NOMO-1 (cell line): ENCODE measurements at regions not wholly inside any gene's neighbourhood (a gene's known extent, or its start where the extent isn't known, plus 50 kb on each side); places are given as distances from the start of the nearest gene placed in this dataset.
"Not testable (repeated sequence)": the region's sequence is repeated elsewhere in the genome, so short reads cannot be mapped to it uniquely, and the experiment has no call there.

Source experiments
- DNase-seq, 2 experiments: peaks; one replicate each; lab custom pipeline; 2025; ENCODE audit not compliant: unreplicated experiment in 2 of 2; lab: John Stamatoyannopoulos, UW

- DNase-seq, result no peak
Measured at GRCh38 chr12:43255522-43256111, 296.4 kb downstream of the ADAMTS20 start.

GRCh38 chr12:43252585-43252984 is 299.4 kb downstream of the ADAMTS20 start:
- no peak for DNase-seq

- no peak for DNase-seq
Measured at GRCh38 chr12:43245947-43246346, 306.1 kb downstream of the ADAMTS20 start.

- no peak for DNase-seq
Measured at GRCh38 chr12:43241986-43242385, 310.0 kb downstream of the ADAMTS20 start.

DNA sequence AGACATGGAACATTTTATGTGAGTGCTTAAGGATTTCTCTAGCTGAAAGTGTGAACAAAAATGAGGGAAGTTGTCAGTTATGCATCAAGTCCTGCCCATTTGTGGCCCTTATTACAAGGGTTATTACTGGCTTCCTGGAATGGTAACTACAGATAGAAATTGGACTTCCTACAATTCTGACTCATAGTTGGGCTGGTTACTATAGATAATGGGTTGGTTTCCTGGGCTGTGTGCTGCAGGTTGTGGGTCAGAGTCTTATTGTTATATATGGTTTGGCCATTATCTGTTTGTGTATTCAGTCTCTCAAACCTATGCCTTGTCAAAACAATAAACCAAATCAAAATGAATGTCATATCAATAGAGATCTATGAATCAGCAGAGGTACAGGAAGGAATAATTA is 313.7 kb downstream of the ADAMTS20 start:
- no peak for DNase-seq

DNA sequence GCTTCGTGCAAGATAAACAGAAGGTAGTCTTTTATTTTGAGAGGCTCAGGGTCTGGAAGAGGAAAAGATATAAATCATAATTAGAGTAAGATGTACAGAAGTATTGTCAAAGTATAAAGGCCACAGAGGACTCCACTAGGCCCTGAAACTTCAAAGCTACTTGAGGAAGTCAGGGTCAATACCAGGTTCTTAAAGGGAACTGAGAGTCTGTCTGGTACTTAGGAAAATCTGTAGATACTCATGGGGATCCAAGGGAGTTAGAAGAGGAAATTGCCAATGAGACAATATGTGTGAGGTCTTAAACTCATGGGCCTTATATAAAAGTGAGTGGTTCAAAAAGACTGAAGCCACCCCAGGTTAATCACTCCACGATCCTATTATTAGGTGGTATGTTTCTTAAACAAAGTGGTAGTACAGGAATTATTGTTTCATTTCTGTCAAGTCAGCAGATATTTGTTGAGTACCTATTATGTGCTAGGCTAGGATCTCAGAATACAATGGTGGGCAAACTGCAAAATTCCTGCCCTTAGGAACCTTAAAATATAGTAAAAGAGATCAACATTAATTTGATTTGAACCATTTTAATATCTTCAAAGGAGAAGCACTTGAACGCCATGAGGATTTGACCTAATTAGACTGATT is 314.6 kb downstream of the ADAMTS20 start:
- DNase-seq, result peak in 1 of 2 experiments; percentile 8

DNA sequence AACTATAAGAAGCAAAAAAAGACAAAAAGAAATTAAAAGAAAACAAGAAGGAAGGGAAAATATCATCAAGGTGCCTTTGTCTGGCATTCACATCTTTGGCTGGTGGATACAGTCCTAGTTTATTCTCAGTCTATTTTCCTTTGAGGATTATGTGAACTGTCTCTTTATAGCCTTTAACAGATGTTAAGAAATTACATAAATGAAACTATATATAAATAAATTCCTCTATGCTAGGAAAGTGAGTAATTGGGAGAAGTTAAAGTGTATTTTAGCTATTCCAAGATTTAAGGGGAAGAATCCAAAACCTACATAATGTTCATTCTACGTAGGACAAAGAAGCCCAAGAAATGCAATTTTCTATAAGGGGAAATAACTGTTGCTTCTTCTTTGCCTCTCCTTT is 316.3 kb downstream of the ADAMTS20 start:
- DNase-seq, result no peak

DNA sequence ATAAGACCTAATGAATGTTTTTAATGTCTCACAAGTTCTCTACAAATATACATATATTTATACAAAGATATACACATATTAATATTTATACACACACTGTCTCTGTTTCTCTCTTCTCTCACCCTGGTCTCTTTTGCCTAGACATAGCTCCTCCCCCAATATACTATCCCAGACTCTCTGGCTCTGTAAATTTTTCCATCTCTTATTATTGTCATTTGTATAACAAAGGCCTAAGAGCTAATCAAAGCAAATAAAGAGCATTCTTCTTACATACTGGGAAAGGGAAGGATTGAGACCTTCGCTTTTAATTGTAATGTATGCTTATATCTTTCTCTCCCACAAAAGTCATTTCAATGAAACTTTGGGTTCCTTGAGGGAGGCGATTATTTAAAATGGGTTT is 318.1 kb downstream of the ADAMTS20 start:
- DNase-seq, result no peak

DNA sequence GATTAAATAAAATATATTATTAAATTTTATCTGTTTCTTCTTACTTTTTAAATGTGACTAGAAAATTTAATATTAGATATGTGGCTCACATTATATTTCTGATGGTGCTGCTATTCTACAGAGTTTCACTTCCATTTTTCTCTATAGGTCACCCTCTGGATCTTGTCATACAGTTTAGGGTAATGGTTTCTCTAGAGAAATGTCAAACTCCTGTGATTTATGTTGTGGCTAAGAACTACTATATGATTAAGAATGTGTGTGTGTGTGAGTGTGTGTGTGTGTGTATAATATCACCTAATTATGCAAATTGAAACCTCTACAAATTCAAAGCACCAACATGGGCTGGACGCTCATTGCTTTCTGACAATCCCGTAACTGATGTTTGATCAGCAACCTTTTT is 325.9 kb downstream of the ADAMTS20 start:
- peak; percentile 73 to 87 for DNase-seq

DNA sequence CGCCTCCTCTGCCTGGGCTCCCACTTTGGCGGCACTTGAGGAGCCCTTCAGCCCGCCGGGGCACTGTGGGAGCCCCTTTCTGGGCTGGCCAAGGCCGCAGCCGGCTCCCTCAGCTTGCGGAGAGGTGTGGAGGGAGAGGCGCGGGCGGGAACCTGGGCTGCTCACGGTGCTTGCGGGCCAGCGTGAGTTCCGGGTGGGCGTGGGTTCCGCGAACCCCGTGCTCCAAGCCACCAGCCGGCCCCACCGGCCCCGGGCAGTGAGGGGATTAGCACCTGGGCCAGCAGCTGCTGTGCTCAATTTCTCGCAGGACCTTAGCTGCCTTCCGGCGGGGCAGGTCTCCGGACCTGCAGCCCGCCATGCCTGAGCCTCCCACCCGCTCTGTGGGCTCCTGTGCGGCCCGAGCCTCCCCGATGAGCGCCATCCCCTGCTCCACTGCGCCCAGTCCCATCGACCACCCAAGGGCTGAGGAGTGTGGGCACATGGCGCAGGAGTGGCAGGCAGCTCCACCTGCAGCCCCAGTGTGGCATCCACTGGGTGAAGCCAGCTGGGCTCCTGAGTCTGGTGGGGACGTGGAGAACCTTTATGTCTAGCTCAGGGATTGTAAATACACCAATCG is 327.7 kb downstream of the ADAMTS20 start:
- not testable (repeated sequence) for DNase-seq

GRCh38 chr12:43222796-43223195 is 329.2 kb downstream of the ADAMTS20 start:
- DNase-seq, result no peak

DNA sequence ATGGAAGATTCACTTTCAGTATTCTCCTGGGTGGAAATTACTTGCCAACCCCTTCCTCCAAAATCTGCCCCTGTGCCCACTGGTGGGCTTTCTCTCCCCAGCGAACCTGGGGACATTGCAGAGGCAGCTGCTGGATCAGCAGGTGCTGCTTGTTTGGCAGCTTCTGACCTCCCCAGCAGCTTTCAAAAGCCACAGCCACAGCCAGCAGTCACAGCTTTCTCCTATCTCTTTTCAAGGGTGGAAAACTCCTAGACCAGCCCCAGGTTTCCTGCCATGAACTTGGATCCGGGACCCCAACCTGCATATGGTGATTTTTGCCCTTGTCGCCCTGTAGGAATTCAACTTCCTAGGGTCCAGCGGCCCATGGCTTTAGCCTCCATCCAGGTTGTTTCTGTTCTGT is 330.8 kb downstream of the ADAMTS20 start:
- DNase-seq, result no peak

DNA sequence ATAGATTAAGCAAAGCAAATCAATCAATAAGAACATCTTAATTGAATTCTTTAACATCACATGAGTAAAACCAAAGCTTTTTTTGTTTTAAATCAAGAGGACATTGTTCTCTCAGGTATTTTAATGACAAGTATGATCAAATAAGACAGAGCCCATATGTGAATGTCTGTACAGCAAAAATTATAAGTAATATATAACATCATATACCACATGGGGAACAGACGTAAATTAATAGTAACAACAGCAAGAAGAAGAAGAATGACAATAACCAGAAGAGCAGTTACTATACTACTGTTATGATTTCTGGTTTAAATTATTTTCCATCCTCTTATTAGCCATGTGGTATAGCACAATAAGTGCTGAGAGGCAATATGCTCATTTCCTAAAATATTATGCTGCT is 335.5 kb downstream of the ADAMTS20 start:
- no peak for DNase-seq

DNA sequence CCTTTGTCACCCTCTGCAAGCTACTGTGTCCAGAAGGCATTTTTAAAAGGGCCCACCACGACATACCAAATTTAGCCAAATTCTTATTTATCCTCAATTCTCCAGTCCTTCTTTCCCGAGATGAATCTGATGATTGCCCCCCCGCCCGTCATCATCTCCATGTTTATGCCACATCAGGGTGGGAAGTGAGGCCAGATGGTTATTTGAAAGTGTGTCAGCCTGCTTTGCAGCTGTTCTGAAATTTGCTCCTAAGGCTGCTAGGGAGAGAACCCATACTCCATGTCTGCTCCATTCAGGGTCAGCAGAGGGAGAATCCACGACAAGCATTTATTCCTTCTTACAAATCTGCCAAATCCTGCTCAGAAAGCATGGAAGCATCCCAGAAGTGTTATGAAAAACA is 337.8 kb downstream of the ADAMTS20 start:
- DNase-seq, result no peak

DNA sequence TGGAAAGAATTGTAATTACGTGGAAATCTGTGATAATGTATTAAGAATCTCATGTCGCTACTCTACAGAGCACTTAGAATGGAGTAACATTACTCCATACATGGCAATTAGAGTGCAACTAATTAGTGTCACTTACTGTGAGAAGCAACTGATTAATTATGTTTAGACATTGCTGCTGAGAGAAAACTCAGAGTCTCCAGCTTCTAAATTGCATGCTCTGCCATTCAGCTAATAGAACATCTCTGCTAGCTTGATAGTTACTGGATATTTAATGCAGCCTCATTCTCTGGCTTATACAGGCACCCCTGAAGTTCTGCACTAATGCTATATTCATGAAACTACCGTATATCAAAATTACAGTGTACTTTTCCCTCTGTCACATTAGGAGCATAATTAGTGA is 338.4 kb downstream of the ADAMTS20 start:
- no peak for DNase-seq

DNA sequence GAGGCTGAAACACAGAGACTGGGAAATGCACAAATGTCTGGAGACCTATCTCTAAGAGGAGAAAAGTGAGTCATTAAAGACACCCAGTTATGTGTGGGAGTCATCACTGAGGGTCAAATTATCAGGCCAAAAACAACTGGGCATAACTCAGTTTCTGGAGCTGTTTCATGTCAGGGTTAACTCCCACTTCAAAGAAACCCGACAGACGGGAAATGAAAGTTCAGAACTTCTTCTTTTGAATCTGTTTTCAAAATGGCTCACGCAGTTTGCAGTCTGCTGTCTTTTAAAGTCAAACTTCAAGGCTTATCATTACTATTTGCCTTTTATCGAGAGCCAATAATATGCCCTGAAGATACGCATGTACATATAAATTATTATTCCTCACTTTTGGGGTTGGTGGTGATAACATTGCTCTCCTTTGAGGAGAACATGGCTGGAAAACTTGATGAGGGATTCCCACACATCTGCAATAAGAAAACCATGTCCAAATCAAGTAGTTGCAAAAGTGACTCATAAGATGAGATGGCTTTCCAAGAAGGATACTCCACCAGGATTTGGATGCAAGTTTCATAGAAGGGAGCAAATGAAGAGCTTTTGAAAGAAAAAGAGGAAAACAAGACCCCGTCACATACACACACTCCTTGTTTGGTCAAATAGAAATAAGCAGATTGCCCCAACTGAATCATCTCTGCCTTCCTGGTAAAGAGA is 341.4 kb downstream of the ADAMTS20 start:
- DNase-seq, result peak; percentile 44 to 75

GRCh38 chr12:43208627-43209026 is 343.4 kb downstream of the ADAMTS20 start:
- no peak for DNase-seq

DNA sequence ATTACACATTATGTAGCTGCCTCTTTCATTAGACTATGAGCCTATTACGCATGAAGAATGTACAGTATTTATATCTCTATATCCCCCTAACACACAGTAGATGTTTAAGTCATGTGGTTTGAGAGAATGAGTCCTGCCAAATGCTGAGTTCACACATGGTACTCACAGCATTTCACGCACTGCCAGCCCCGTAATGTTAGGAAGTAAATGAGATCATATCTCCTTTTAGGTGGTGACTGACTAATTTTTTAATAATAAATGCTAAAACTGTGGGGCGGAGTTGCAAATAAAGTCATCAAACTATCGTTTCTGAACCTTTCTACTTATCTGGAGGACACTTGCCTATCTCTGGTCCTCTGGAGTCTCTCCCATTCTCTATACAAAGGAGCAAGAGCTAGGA is 343.8 kb downstream of the ADAMTS20 start:
- DNase-seq, result no peak

DNA sequence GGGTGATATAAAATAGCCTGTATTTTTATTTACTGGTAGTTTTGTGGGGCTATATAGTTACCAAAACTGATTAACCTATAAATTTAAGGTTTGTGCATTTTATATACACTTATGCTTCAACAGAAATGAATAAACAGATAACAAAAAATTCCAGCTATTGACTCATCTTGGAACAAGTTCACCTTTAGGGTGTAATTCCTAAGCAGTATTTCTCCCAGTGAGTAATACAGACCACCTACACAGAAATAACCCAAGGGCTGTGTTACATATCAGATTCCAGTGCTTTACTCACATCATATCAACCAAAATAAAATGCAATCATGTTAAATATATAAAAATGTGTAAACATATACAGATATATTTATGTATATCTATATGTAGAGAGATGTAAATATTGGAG is 345.6 kb downstream of the ADAMTS20 start:
- no peak for DNase-seq

GRCh38 chr12:43198608-43199007 is 353.4 kb downstream of the ADAMTS20 start:
- no peak for DNase-seq

- DNase-seq, result no peak
Measured at GRCh38 chr12:43196268-43196907, 355.6 kb downstream of the ADAMTS20 start.
